SK-N-MC (cell line): ENCODE measurements at regions not wholly inside any gene's neighbourhood (a gene's known extent, or its start where the extent isn't known, plus 50 kb on each side); places are given as distances from the start of the nearest gene placed in this dataset.

Source experiments
- DNase-seq: peaks from one replicate; pipeline ENCODE4 v3.0.0-alpha.2; 2011; ENCODE audit warnings: low read depth, low spot score
- H3K27ac ChIP-seq: fragments of 200-600 bp; sonication (generic); 2 replicates; pipeline ENCODE4 v1.5.1; 2016; ENCODE audit warnings: mixed run types
- H3K36me3 ChIP-seq: fragments of 200-600 bp; sonication (generic); 2 replicates; pipeline ENCODE4 v1.6.1; 2017; ENCODE audit warnings: antibody characterized with exemption, low read length, mixed read lengths; ENCODE audit not compliant: insufficient read depth
- H3K4me3 ChIP-seq: fragments of 200-600 bp; sonication (generic); 2 replicates; pipeline ENCODE4 v1.5.1; 2016
- H3K9ac ChIP-seq: fragments of 200-600 bp; sonication (generic); 2 replicates; pipeline ENCODE4 v1.8.0; 2017; ENCODE audit warnings: mixed run types, mixed read lengths; ENCODE audit not compliant: insufficient read length
- H3K9me3 ChIP-seq: fragments of 200-600 bp; sonication (generic); 2 replicates; pipeline ENCODE4 v1.6.1; 2017; ENCODE audit warnings: low read depth, mild to moderate bottlenecking, antibody characterized with exemption, low read length, moderate library complexity, mixed read lengths
- EZH2 ChIP-seq: fragments of 200-600 bp; sonication (generic); IDR thresholded peaks from one replicate; pipeline ENCODE4 v1.6.1; 2017; ENCODE audit warnings: antibody characterized with exemption
- FOXP2 ChIP-seq: optimal IDR thresholded peaks from 2 replicates; pipeline ENCODE3; 2011; ENCODE audit warnings: mild to moderate bottlenecking, moderate library complexity; ENCODE audit not compliant: insufficient read depth; ENCODE audit errors: extremely low read length, control extremely low read depth
- POLR2AphosphoS5 ChIP-seq: IDR thresholded peaks from 2 replicates; pipeline ENCODE4 v1.6.1; 2012; ENCODE audit warnings: mild to moderate bottlenecking, low read depth, low read length, borderline replicate concordance

DNA sequence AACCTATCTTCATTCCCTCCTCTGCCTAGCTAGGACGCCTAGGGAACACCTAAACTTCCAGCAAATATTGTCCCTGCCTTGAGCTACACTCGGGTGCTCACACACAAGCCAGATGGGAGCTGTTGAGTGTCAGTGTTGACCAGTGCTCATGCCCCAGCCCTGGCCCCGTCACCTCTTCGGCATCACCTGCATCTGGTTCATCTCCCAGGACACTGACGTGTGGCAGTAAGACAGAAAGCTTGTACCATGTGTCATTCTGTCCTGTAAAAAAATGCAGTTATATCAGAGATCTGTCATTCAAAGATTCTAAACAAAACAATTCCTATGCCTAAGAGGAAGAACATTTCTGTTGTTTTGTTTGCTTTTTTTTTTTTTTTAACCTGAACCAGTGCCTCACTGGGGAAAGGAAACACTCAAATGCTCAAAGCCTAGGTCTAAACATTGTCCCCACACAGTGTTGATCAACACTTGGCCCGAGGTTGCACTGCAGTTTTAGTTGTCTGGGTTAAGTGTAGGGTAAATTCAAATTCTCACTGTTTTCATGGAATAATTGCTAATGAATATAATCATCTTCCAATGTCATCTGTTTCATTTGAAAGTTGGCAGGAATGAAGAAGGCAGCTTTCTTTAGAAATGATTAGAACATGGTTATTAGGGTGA is 102.7 kb upstream of the SASH1 start:
- Histone ChIP-seq H3K4me3 (no peak overlapping the region), H3K9me3 (no peaks in the 10 kb centered on the region), H3K36me3 (no peaks in the 10 kb centered on the region), H3K27ac (no peak overlapping the region), H3K9ac (no peak overlapping the region)
- DNase-seq, result no peak
- TF ChIP-seq EZH2 (no peak), FOXP2 (no peak), POLR2AphosphoS5 (no peak)

DNA sequence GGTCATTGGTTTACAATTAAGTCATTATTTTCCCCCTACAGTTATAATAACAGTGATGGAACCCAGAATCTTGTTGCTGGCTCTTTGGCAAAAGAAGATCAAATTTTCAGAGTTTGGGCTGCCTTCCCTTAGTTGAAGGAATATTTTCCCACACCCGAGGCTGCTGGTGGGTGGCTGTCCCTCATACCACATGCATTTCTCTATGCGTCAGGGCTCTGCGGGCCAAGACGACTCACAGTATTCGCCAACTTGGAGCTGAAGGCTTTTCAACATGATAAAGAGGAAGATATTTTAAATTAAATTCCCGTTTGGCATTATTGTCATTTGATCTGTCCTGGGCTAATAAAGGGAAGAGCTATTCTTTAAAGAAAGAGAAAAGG is 102.2 kb upstream of the SASH1 start:
- no peak overlapping the region for H3K27ac ChIP-seq
- H3K9me3 ChIP-seq, result no peaks in the 10 kb centered on the region
- DNase-seq, result no peak
- no peak overlapping the region for H3K4me3 ChIP-seq
- TF ChIP-seq POLR2AphosphoS5 (no peak), EZH2 (no peak), FOXP2 (no peak)
- H3K9ac ChIP-seq, result no peak overlapping the region
- no peaks in the 10 kb centered on the region for H3K36me3 ChIP-seq

DNA sequence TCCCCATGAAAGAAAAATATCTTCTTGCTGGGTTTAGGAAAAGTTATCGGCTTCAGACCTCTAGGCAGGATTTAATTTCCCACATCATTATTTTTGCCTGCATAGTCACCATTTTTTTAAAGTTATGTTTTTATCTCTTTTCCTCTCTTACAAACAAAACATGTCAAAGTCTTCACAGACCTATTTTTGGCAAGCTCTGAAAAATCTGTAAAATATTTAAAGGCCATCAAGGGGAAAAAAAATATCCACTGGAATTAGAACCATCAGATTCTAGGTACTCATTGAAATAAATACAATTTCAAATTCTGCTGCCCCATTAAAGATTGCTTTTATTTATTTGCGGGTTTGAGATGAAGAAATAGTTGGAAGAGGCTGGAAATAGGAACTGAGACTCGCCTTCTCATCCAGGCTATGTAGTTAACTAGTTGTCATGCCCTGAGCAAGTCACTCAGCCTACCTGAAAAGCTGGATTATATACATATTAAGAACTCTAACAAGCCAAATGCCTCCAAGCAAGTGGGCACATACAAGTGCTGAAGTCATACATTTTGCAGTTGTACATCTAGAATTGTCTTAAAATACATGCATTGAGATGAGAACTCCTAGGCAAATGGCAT is 101.7 kb upstream of the SASH1 start:
- DNase-seq, result no peak
- no peak overlapping the region for H3K9ac ChIP-seq
- no peak overlapping the region for H3K27ac ChIP-seq
- TF ChIP-seq POLR2AphosphoS5 (no peak), FOXP2 (no peak), EZH2 (no peak)
- H3K9me3 ChIP-seq, result no peaks in the 10 kb centered on the region
- no peaks in the 10 kb centered on the region for H3K36me3 ChIP-seq
- no peak overlapping the region for H3K4me3 ChIP-seq

DNA sequence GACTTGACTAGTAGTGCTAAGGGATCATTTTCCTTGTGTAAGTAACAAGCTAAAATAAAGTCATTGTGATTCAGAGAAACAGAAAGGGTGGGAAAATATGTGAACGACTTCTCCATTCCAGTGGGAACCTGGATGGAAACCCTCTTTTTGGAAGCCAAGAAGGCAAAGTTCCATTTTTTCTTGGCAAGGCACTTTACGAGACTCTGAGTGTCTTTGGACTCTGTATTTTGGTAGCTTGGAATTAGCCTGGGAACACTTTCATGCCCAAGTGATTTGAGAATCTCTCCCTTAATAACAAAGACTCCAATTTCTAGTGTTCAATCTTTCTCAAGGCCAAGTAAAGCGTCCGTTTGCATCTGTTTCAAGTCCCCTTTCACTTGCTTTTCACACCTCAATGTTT is 100.5 kb upstream of the SASH1 start:
- Histone ChIP-seq H3K36me3 (no peaks in the 10 kb centered on the region), H3K4me3 (no peak overlapping the region), H3K9me3 (no peaks in the 10 kb centered on the region), H3K27ac (no peak overlapping the region), H3K9ac (no peak overlapping the region)
- DNase-seq, result no peak
- no peak for TF ChIP-seq POLR2AphosphoS5
- TF ChIP-seq EZH2, result no peak
- TF ChIP-seq FOXP2, result no peak

DNA sequence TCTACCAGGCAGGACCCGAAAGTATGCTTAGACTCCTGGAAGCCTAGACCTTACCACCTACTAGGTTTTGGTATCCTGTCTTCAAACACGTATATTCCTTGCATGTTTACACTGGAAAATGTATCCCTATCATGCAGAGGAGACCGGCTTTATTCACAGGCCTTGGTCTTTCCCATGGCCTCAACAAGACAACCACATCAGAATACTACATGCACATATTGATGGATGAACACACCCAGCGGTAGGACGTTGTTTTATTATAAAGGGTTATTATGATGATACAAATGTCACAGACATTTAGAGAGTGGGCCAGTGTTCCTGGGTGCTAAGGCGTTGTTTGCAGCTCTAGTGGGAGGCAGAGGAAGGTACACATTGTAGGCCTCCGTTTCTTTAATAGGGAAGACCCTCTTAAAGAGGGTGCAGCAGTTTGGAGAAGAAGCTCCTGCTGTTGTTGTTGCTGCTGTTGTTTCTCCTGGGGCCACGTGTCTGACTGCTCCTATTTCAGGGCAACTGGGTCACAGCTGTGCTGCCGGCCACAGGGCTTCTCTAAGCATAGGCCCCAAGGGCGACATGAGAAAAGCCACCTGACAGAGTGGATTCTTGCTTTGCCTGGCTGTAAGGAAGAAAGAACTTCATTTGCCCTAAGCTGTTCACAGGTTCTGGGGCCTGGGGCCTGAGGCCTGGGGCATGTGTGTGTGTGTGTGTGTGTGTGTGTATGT is 98.3 kb upstream of the SASH1 start:
- H3K4me3 ChIP-seq, result no peak overlapping the region
- TF ChIP-seq POLR2AphosphoS5 (no peak), FOXP2 (no peak), EZH2 (no peak)
- no peaks in the 10 kb centered on the region for H3K9me3 ChIP-seq
- DNase-seq, result no peak
- no peaks in the 10 kb centered on the region for H3K36me3 ChIP-seq
- H3K9ac ChIP-seq, result no peak overlapping the region
- no peak overlapping the region for H3K27ac ChIP-seq

DNA sequence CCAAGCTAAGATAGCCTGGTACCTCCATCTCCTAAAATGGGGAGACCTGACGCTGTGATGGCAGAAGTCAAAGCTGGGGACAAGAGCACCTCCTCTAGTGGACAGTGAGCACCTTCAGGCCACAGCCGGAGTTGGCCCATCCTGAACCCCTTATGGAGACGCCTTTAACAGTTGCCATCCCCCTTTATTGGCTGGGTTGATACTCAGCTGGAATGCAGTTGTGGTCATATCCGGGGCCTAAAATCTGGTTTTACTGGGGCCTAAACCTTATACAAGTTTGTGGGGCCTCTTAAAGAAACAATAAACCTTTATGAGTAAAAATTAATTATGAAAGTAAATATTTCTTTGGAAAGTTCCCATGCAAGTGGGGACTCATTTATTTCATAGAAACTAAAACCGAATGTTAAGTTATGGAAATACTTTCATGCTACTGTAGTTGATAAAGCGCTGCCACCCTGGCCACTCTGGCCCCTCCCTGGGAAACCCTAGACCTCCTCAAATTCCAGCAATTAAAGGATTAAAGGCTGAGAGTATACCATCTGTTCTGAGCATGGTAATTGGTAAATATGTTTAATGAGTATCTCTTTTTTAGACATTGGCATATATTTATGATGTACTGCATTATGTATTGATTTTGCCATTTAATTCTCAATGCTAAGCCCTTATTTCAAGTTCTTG is 95.1 kb upstream of the SASH1 start:
- TF ChIP-seq POLR2AphosphoS5 (no peak), EZH2 (no peak), FOXP2 (no peak)
- H3K36me3 ChIP-seq, result no peaks in the 10 kb centered on the region
- no peaks in the 10 kb centered on the region for H3K9me3 ChIP-seq
- H3K27ac ChIP-seq, result no peak overlapping the region
- DNase-seq, result no peak
- no peak overlapping the region for H3K9ac ChIP-seq
- H3K4me3 ChIP-seq, result no peak overlapping the region

DNA sequence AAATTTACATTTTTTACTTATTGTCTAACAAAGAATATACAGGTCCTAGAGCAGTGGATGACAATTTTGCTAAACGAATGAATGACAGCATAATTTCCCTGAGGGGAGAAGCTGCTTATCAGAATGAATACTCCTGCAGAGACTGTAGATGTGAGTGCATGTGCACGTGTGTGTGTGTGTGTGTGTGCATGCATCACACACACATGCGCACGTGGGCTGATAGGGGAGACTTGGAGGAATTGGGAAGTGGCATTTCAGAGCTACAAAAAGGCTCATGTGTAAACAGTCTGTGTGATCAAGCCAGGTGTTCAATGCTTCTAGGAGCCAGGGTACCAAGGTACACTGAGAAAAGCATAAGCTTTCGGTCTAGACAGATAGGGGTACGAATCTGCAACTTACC is 93.5 kb upstream of the SASH1 start:
- Histone ChIP-seq H3K9ac (no peak overlapping the region), H3K4me3 (no peak overlapping the region), H3K27ac (no peak overlapping the region), H3K36me3 (no peaks in the 10 kb centered on the region), H3K9me3 (no peaks in the 10 kb centered on the region)
- TF ChIP-seq EZH2 (no peak), POLR2AphosphoS5 (no peak), FOXP2 (no peak)
- no peak for DNase-seq

DNA sequence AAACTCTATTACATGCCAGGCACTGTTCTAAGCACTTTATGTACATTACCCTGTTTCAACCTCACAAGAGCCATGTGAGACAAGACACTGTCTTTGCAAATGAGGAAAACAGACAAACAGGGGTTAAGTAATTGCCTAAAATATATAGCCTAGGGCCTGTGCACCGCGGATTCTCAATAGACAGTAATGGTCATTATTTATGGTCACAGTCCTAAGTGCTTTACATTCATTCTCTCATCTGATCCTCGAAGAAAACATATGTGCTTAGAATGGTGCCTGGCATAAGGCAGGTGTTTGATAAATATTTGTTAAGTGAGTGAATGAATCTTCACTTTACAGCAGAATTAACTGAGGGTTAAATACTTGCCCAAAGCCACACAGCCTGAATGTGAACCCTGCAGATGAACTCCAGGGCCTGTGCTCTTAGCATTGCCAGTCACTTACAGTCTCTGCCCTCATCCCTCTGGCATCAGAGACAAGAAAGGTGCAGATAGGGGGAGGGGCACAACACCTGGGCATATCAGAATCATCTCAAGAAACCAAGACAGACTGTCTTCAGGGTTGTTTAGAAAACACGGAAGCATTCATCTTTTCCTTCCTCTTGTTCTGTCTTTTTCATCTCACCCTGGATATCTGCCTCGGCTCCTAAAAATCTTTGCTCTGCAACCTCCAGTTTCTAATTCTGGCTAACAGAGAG is 92.8 kb upstream of the SASH1 start:
- Histone ChIP-seq H3K9ac (no peak overlapping the region), H3K27ac (no peak overlapping the region), H3K4me3 (no peak overlapping the region), H3K9me3 (no peaks in the 10 kb centered on the region), H3K36me3 (no peaks in the 10 kb centered on the region)
- DNase-seq, result no peak
- TF ChIP-seq EZH2 (no peak), POLR2AphosphoS5 (no peak), FOXP2 (no peak)
